Neural cell (in vitro differentiated cells): ENCODE measurements at regions not wholly inside any gene's neighbourhood (a gene's known extent, or its start where the extent isn't known, plus 50 kb on each side); places are given as distances from the start of the nearest gene placed in this dataset.

ENCODE experiments used
- POLR2AphosphoS5 ChIP-seq: IDR thresholded peaks from 2 replicates; pipeline ENCODE4 v1.6.1; 2012
- TF ChIP-seq, protein P1 (sequence below): fragments of 450-650 bp; IDR thresholded peaks from 2 replicates; pipeline ENCODE4 v1.5.1; 2014; ENCODE audit warnings: antibody characterized with exemption, mild to moderate bottlenecking, moderate library complexity; ENCODE audit not compliant: poor library complexity, severe bottlenecking

DNA sequence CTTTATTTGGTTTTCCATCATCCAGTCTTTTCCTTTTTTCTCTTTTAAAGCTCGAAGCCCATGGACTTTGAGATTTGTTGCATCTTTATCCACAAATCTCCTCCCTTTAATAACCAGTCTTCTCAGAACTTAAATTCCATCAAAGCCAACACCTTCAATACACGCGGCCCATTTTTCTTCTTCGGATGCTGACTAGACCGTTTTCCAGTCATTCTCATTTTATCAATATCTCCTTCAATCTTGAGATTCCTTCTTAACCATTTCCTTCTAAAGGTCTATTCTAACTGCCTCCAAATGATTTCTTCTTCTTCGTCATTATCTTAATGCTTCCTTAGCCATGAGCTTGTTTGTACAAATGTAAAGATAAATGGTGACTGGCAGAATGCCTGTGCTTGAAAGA lies 173.5 kb downstream of the BAMBI start:
- TF ChIP-seq, protein P1, sequence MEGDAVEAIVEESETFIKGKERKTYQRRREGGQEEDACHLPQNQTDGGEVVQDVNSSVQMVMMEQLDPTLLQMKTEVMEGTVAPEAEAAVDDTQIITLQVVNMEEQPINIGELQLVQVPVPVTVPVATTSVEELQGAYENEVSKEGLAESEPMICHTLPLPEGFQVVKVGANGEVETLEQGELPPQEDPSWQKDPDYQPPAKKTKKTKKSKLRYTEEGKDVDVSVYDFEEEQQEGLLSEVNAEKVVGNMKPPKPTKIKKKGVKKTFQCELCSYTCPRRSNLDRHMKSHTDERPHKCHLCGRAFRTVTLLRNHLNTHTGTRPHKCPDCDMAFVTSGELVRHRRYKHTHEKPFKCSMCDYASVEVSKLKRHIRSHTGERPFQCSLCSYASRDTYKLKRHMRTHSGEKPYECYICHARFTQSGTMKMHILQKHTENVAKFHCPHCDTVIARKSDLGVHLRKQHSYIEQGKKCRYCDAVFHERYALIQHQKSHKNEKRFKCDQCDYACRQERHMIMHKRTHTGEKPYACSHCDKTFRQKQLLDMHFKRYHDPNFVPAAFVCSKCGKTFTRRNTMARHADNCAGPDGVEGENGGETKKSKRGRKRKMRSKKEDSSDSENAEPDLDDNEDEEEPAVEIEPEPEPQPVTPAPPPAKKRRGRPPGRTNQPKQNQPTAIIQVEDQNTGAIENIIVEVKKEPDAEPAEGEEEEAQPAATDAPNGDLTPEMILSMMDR = no peak
- TF ChIP-seq POLR2AphosphoS5 = no peak
